ENCODE measurements at regions not wholly inside any gene's neighbourhood (a gene's known extent, or its start where the extent isn't known, plus 50 kb on each side); places are given as distances from the start of the nearest gene placed in this dataset.

GRCh38 chr1:207264663-207265252 is 56.7 kb upstream of the CD55 start:
- TF ChIP-seq TCF4 (CRISPR knock-in tag; IDR thresholded peaks at IDR 0.05; ENCODE audit: borderline replicate concordance) (no peak), PPARA (CRISPR knock-in tag; IDR thresholded peaks at IDR 0.05; ENCODE audit: borderline replicate concordance) (no peak), ISL1 (CRISPR knock-in tag; IDR thresholded peaks at IDR 0.05) (no peak), ZNF70 (CRISPR knock-in tag; IDR thresholded peaks at IDR 0.05) (no peak), GLIS3 (CRISPR knock-in tag; IDR thresholded peaks at IDR 0.05) (no peak), CSDC2 (CRISPR knock-in tag; IDR thresholded peaks at IDR 0.05) (no peak), PATZ1 (CRISPR knock-in tag; IDR thresholded peaks at IDR 0.05; ENCODE audit: borderline replicate concordance) (no peak), BACH2 (CRISPR knock-in tag; IDR thresholded peaks at IDR 0.05; ENCODE audit: borderline replicate concordance) (no peak), ZNF565 (CRISPR knock-in tag; conservative IDR thresholded peaks at IDR 0.05; ENCODE audit: low read depth) (no peak), ZFP3 (CRISPR knock-in tag; IDR thresholded peaks at IDR 0.05) (no peak), SNAI2 (CRISPR knock-in tag; IDR thresholded peaks at IDR 0.05) (no peak), ZC3H10 (CRISPR knock-in tag; IDR thresholded peaks at IDR 0.05) (no peak), OSR1 (CRISPR knock-in tag; IDR thresholded peaks at IDR 0.05) (no peak), ZNF8 (CRISPR knock-in tag; IDR thresholded peaks at IDR 0.05) (no peak), CSRNP3 (CRISPR knock-in tag; IDR thresholded peaks at IDR 0.05) (no peak), TSHZ2 (CRISPR knock-in tag; IDR thresholded peaks at IDR 0.05) (no peak)
- ATAC-seq = no peak

- no peak for TF ChIP-seq POU6F1 (CRISPR knock-in tag; IDR thresholded peaks at IDR 0.05; ENCODE audit: borderline replicate concordance, low read depth)
- no peak for TF ChIP-seq PATZ1 (CRISPR knock-in tag; IDR thresholded peaks at IDR 0.05; ENCODE audit: borderline replicate concordance)
- no peak for TF ChIP-seq ZNF8 (CRISPR knock-in tag; IDR thresholded peaks at IDR 0.05)
- TF ChIP-seq ARNTL (CRISPR knock-in tag; IDR thresholded peaks at IDR 0.05; ENCODE audit: borderline replicate concordance, low read depth) = no peak
- TF ChIP-seq OSR1 (CRISPR knock-in tag; IDR thresholded peaks at IDR 0.05) = no peak
- no peak for TF ChIP-seq PPARA (CRISPR knock-in tag; IDR thresholded peaks at IDR 0.05; ENCODE audit: borderline replicate concordance)
- no peak for TF ChIP-seq TCF4 (CRISPR knock-in tag; IDR thresholded peaks at IDR 0.05; ENCODE audit: borderline replicate concordance)
- no peak for TF ChIP-seq ZNF565 (CRISPR knock-in tag; conservative IDR thresholded peaks at IDR 0.05; ENCODE audit: low read depth)
- TF ChIP-seq CREB5 (CRISPR knock-in tag; IDR thresholded peaks at IDR 0.05; ENCODE audit: low read depth) = no peak
- ATAC-seq = no peak
Observed at GRCh38 chr1:207268337-207268736, 53.1 kb upstream of the CD55 start.

Data from SK-N-SH treated with all-trans-retinoic acid at 6 μM for 48 hours (cell line).